ENCODE measurements at regions not wholly inside any gene's neighbourhood (a gene's known extent, or its start where the extent isn't known, plus 50 kb on each side); places are given as distances from the start of the nearest gene placed in this dataset.
"Not testable (repeated sequence)": the region's sequence is repeated elsewhere in the genome, so short reads cannot be mapped to it uniquely, and the experiment has no call there.

DNA sequence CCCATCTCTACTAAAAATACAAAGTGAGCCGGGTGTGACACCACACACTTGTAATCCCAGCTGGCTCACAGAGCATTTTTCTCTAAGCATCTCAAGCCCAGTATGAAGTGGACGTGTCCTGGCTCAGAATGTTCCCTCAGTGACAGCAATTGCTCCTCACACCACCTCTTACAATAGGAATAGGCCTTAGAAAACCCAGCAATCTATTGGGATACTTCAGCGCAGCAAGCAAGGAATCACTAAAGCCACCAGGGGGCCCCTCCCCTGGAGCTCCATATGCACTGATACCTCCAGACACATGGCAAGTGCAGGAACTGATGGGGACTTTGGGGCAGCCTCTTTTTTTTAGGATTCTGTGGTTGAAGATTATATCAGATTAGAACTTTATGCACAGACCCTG lies 82.5 kb upstream of the GOLGA6L6 start:
- DNase-seq (ENCODE audit: low spot score): not testable (repeated sequence)

DNA sequence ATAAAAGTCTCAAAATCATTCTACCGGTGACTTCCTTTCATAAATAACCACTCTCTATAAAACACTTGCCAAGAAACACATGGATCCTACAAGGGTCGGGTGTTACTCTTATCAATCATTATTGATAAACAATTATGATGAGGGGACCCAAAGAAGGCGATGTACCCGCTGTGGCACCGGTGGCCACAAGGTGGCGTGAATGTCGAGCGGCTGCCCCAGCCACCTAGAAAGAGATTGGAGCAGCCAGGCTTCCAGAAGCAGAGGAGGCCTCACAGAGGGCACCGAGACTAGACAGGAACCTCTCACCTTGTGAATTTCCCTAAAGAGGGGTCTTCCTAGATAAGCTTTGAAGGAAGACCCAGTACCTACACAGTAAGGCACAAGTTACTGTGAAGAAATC lies 80.5 kb upstream of the GOLGA6L6 start:
- not testable (repeated sequence) for DNase-seq (ENCODE audit: low spot score)

DNA sequence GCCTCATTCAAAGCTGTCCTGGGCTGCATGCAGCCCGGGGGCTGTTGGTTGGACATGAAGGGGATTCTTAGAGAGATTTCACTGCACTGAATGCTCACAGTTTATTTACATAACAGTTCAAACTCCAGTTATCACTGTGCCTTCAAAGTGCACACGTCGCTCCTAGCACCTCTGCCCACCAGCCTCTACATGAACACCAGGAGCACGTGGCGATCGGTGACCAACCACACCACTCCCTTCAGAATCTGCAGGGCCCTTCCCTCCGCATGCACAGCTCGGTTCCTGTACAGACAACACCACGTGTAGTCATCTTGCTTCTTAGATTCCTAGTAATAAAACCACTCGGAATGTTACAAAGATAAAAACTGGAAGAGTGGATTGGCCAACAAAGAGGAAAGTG lies 72.9 kb upstream of the GOLGA6L6 start:
- not testable (repeated sequence) for DNase-seq (ENCODE audit: low spot score)

DNA sequence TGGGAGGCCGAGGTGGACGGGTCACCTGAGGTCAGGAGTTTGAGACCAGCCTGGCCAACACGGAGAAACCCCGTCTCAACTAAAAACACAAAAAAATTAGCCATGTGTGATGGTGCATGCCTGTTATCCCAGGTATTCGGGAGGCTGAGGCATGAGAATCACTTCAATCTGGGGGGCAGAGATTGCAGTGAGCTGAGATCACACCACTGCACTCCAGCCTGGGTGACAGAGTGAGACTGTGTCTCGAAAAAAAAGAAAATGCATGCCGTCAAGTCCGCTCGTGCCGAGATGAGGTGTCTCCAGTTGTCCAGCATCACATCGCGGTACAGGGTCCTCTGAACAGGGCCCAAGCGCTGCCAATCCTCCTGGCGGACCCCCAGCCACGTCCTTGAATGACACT lies 71.2 kb upstream of the GOLGA6L6 start:
- not testable (repeated sequence) for DNase-seq (ENCODE audit: low spot score)

DNA sequence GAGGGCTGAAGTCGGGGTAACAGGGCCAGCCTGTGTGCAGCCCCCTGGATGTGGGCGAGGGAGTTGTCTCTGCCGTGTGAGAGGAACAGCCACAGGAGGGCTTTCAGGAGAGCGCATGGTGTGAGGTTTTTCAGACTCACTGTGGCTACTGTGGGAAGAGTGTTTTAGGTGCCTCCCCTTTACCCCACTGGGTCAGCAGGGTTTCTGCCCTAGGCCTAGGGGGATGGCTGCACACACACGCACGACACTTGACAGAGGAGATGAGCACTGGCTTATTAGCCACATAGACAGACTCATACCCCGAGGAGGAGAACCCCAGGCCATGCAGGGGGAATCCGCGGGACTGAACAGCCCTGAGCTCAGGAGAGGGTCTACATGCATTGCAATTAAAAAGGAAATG lies 70.8 kb upstream of the GOLGA6L6 start:
- DNase-seq (ENCODE audit: low spot score): not testable (repeated sequence)

DNA sequence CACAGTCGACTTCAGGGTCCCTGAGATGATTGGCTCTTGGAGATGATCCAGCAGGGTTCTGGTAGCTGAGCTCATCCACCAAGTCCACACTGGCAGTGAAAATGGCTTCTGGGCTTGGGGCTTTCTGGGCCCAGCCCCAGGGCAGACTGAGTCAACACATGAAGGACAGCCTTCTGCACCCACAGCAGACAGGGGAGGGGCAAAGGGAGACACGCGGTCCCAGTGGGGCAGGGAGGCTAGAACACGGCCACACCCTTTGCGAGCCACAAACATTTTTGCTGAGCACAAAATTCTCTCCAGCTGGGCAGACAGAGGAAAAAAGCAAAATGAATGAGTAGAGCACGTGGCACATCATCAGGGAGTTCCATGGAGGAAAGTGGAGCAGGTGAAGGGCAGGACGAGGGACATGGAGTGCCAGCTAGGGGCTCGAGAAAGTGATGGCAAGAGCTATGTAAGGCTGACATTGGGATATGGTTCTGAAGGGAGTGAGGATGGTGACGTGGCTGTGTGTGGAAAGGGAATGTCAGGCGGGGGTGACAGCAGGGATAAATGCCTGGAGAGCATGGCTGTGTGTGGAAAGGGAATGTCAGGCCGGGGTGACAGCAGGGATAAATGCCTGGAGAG lies 70.2 kb upstream of the GOLGA6L6 start:
- not testable (repeated sequence) for DNase-seq (ENCODE audit: low spot score)

DNA sequence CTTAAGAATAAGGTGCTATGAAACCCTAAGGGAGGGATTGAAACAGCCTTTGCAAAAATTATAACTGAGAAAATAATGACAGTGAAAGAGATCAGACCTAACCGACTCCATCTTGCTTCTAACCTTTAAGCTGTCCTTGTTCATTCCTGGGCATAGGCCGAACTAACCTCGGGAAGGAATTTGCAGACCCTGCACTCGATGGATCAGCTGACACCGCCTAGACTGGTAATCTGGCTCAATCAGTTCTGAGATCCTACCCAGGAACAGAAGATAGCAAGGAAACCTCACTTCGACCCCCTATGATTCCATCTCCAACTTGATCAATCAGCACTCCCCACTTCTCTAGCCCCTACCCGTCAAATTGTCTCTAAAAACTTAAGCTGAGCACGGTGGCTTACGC lies 66.6 kb upstream of the GOLGA6L6 start:
- not testable (repeated sequence) for DNase-seq (ENCODE audit: low spot score)

DNA sequence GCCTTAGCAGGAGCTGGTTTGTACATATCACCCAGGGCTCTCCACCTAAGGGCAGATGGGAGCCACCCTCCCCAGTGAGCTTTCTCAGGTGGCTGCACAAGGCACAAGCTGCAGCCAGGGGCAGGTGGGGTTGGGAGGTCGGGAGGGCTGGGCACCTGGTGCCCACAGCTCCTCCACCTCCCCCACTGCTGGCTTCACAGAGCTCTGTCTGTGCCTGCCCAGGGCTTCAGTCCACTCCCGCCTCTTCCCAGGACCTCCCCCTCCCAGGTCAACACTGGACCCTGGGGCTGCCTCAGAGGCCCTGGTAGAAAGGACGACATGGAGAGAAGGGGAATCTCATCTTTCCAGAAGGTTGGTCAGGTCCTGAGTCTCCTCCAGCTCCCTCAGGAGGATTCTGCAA lies 55.6 kb upstream of the GOLGA6L6 start:
- DNase-seq (ENCODE audit: low spot score): not testable (repeated sequence)

DNA sequence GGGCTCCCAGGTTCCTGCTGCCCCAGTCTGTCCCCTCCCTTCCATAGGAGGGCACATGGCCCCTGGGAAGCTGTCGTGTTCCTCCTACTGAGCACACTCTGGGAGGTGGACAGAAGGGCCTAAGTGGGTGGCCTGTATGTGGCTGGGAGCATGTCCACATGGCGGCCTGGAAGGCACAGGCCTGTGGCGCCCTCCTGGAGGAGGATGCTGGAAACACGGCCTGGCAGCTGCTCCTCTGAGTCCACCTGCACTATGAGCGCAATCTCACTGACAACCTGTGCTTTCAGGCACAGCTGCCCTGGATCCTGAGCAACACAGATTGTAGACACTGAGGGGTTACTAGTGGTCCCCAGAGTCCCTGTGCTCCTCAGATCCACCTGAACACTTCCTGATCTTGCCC lies 52.6 kb upstream of the GOLGA6L6 start:
- not testable (repeated sequence) for DNase-seq (ENCODE audit: low spot score)

DNA sequence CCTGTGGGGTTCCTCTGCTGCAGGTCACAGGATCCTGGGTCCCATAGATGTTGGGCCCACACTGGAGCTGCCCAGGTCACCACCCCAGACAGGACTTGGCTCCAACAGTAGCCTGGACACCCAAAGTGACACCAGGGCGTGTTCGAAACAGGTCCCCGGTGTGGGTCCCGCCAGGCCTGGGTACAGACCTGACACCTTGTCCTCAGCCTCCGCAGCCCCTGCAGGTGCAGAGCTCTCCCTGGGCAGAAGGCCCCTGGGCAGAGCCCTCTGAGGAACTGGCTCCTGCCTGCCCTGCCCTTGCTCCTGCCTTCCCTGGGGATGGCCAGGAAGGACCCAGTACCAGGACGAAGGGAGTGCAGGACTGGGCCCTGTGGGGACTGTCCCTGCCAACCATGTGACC lies 50.3 kb upstream of the GOLGA6L6 start:
- DNase-seq (ENCODE audit: low spot score): not testable (repeated sequence)

Data from CD4-positive, alpha-beta T cell treated with Interleukin-2 at 100 ng/mL for 4 hours (primary cell).